H1 (cell line): ENCODE measurements at regions not wholly inside any gene's neighbourhood (a gene's known extent, or its start where the extent isn't known, plus 50 kb on each side); places are given as distances from the start of the nearest gene placed in this dataset.

Source experiments
- CTCF ChIA-PET: fragments of 300-600 bp; sonication (Branson Sonifier 250); formaldehyde crosslinking; loops from one replicate; lab custom pipeline; 2021; ENCODE audit not compliant: partially characterized antibody; lab: Charles Lee
- POLR2A ChIA-PET: fragments of 300-600 bp; sonication (Branson Sonifier 250); formaldehyde crosslinking; loops from one replicate; lab custom pipeline; 2021; ENCODE audit warnings: inconsistent platforms; ENCODE audit not compliant: partially characterized antibody; lab: Charles Lee
- DNase-seq, 2 experiments: peaks; one replicate each; pipeline versions ENCODE4 v3.0.0 to v3.0.0-alpha.2; 2010 to 2022; ENCODE audit warnings: low spot score in 2 of 2, low read depth in 1 of 2, mixed read lengths in 1 of 2
- FAIRE-seq: peaks from 2 replicates; lab custom pipeline; 2011; peaks lifted over from hg19 to GRCh38; lab: Jason Lieb, UNC
- H2AFZ ChIP-seq: 2 replicates; pipeline ENCODE4 v1.8.1; 2012; ENCODE audit warnings: low read length, inconsistent platforms
- H2AK5ac ChIP-seq: 2 replicates; pipeline ENCODE4 v1.6.1; 2013; ENCODE audit warnings: low read depth, low read length
- H2BK120ac ChIP-seq: replicated peaks from 2 replicates; pipeline ENCODE3; 2013; ENCODE audit warnings: low read depth, low read length, inconsistent platforms
- H2BK12ac ChIP-seq: 2 replicates; pipeline ENCODE4 v1.6.1; 2013; ENCODE audit warnings: low read depth, low read length
- H2BK15ac ChIP-seq: 2 replicates; pipeline ENCODE4 v1.6.1; 2013; ENCODE audit warnings: low read length
- H2BK20ac ChIP-seq: 2 replicates; pipeline ENCODE4 v1.6.1; 2013; ENCODE audit warnings: low read length
- H2BK5ac ChIP-seq: 2 replicates; pipeline ENCODE4 v1.6.1; 2013; ENCODE audit warnings: low read depth, low read length
- H3K14ac ChIP-seq: 2 replicates; pipeline ENCODE4 v1.6.1; 2013; ENCODE audit warnings: inconsistent platforms; ENCODE audit not compliant: insufficient read length
- H3K18ac ChIP-seq: 2 replicates; pipeline ENCODE4 v1.6.1; 2013; ENCODE audit warnings: low read length; ENCODE audit errors: extremely low read depth
- H3K23ac ChIP-seq: 2 replicates; pipeline ENCODE4 v1.6.1; 2013; ENCODE audit warnings: inconsistent platforms; ENCODE audit not compliant: insufficient read length
- H3K23me2 ChIP-seq: 2 replicates; pipeline ENCODE4 v1.6.1; 2013; ENCODE audit warnings: low read depth, low read length
- H3K27ac ChIP-seq: 2 replicates; pipeline ENCODE4 v1.6.1; 2011; ENCODE audit warnings: low read depth, low read length, inconsistent platforms
- H3K27me3 ChIP-seq, 4 experiments: replicated peaks in 1 of 4; 1 replicate in 1 of 4; 2 replicates in 3 of 4; pipeline versions ENCODE4 v1.6.1 to v1.8.1; 2011 to 2013; ENCODE audit warnings: low read length in 3 of 4, mild to moderate bottlenecking in 3 of 4, inconsistent platforms in 2 of 4, mixed read lengths in 2 of 4, moderate library complexity in 1 of 4; ENCODE audit not compliant: control insufficient read depth in 3 of 4, insufficient read depth in 3 of 4; ENCODE audit errors: extremely low read depth in 1 of 4
- H3K36me3 ChIP-seq, 4 experiments: 2 replicates each; pipeline versions ENCODE4 v1.6.1 to v1.8.1; 2011 to 2013; ENCODE audit warnings: mild to moderate bottlenecking in 4 of 4, low read length in 3 of 4, moderate library complexity in 2 of 4, control low read depth in 1 of 4, inconsistent platforms in 1 of 4; ENCODE audit not compliant: insufficient read depth in 4 of 4, control insufficient read depth in 2 of 4
- H3K4ac ChIP-seq: replicated peaks from 2 replicates; pipeline ENCODE3; 2013; ENCODE audit warnings: low read length, low read depth, mixed read lengths, inconsistent platforms; ENCODE audit not compliant: insufficient read length
- H3K4me1 ChIP-seq, 4 experiments: replicated peaks in 1 of 4; 1 replicate in 1 of 4; 2 replicates in 3 of 4; pipeline versions ENCODE4 v1.6.1 to v1.8.1; 2011 to 2013; ENCODE audit warnings: low read length in 3 of 4, inconsistent platforms in 2 of 4, mixed read lengths in 1 of 4; ENCODE audit not compliant: insufficient read depth in 4 of 4, control insufficient read depth in 3 of 4
- H3K4me2 ChIP-seq, 2 experiments: 2 replicates each; pipeline versions ENCODE4 v1.6.1 to v1.8.1; 2011 to 2013; ENCODE audit warnings: low read depth in 2 of 2, low read length in 2 of 2, control low read depth in 1 of 2, inconsistent platforms in 1 of 2, mild to moderate bottlenecking in 1 of 2; ENCODE audit not compliant: insufficient read depth in 1 of 2
- H3K4me3 ChIP-seq, 4 experiments: fragments of 200-600, 300-600 bp in 1 of 4; sonication (generic), shearing (Covaris generic), sonication (Bioruptor Twin) in 1 of 4; 2 replicates each; pipeline versions ENCODE4 v1.5.1 to v1.8.1; 2011 to 2016; ENCODE audit warnings: low read length in 4 of 4, low read depth in 3 of 4, control low read depth in 2 of 4, inconsistent platforms in 2 of 4, mild to moderate bottlenecking in 2 of 4, mixed read lengths in 1 of 4, moderate library complexity in 1 of 4; ENCODE audit not compliant: insufficient read depth in 2 of 4; ENCODE audit errors: extremely low read depth in 1 of 4
- H3K56ac ChIP-seq: replicated peaks from 2 replicates; pipeline ENCODE3; 2013; ENCODE audit warnings: low read depth, mild to moderate bottlenecking, mixed read lengths, low read length, inconsistent platforms; ENCODE audit not compliant: insufficient read length
- H3K79me1 ChIP-seq: 2 replicates; pipeline ENCODE4 v1.6.1; 2013; ENCODE audit warnings: low read depth, low read length, control low read depth
- H3K79me2 ChIP-seq, 2 experiments: 2 replicates each; pipeline versions ENCODE4 v1.6.1 to v1.8.1; 2012 to 2013; ENCODE audit warnings: low read length in 2 of 2, mild to moderate bottlenecking in 2 of 2, inconsistent platforms in 1 of 2; ENCODE audit not compliant: insufficient read depth in 2 of 2, control insufficient read depth in 1 of 2
- H3K9ac ChIP-seq, 4 experiments: replicated peaks in 1 of 4; 1 replicate in 1 of 4; 2 replicates in 3 of 4; pipeline versions ENCODE4 v1.6.1 to v1.8.1; 2011 to 2013; ENCODE audit warnings: low read depth in 3 of 4, low read length in 3 of 4, control low read depth in 2 of 4, mild to moderate bottlenecking in 2 of 4, moderate library complexity in 2 of 4, inconsistent platforms in 1 of 4; ENCODE audit errors: extremely low read depth in 1 of 4
- H3K9me3 ChIP-seq, 2 experiments: 2 replicates each; pipeline versions ENCODE4 v1.6.1 to v1.8.1; 2012 to 2013; ENCODE audit warnings: mild to moderate bottlenecking in 2 of 2, moderate library complexity in 2 of 2, control low read depth in 1 of 2, inconsistent platforms in 1 of 2, low read depth in 1 of 2, low read length in 1 of 2, mixed read lengths in 1 of 2; ENCODE audit not compliant: insufficient read depth in 2 of 2
- H4K20me1 ChIP-seq, 2 experiments: replicated peaks in 1 of 2; 2 replicates each; pipeline versions ENCODE3 to v1.8.1; 2011 to 2013; ENCODE audit warnings: inconsistent platforms in 2 of 2, low read length in 2 of 2, mild to moderate bottlenecking in 1 of 2; ENCODE audit not compliant: insufficient read depth in 2 of 2, control insufficient read depth in 1 of 2
- H4K5ac ChIP-seq: 2 replicates; pipeline ENCODE4 v1.6.1; 2013; ENCODE audit warnings: low read length, low read depth, mixed read lengths, inconsistent platforms; ENCODE audit not compliant: insufficient read length
- H4K8ac ChIP-seq: 2 replicates; pipeline ENCODE4 v1.8.0; 2013; ENCODE audit warnings: mild to moderate bottlenecking, moderate library complexity, low read length, inconsistent platforms; ENCODE audit not compliant: insufficient read depth; ENCODE audit errors: extremely low read depth
- H4K91ac ChIP-seq: replicated peaks from 2 replicates; pipeline ENCODE3; 2013; ENCODE audit warnings: low read length, mixed read lengths, inconsistent platforms; ENCODE audit not compliant: insufficient read length
- HDAC2 ChIP-seq, 2 experiments: fragments of 300-600 bp in 1 of 2; sonication (generic) in 1 of 2; IDR thresholded peaks; 2 replicates each; pipeline ENCODE4 v1.6.1; 2011 to 2012; ENCODE audit warnings: low read depth in 2 of 2, low read length in 2 of 2, mild to moderate bottlenecking in 2 of 2, moderate library complexity in 2 of 2, borderline replicate concordance in 1 of 2, inconsistent platforms in 1 of 2
- SP1 ChIP-seq: IDR thresholded peaks from 2 replicates; pipeline ENCODE4 v1.6.1; 2011; ENCODE audit warnings: low read depth, low read length
- WGBS, 2 experiments: shearing (Covaris generic) in 1 of 2; methylation state at CpG; one replicate each; pipeline versions ENCODE4 v1.1.6 to v1.1.7; 2013 to 2015; ENCODE audit warnings: low lambda C conversion rate in 2 of 2, mixed read lengths in 2 of 2, inconsistent platforms in 1 of 2, low coverage in 1 of 2, missing lambda C conversion rate in 1 of 2; ENCODE audit not compliant: insufficient replicate concordance in 2 of 2, insufficient coverage in 1 of 2, insufficient read length in 1 of 2; ENCODE audit errors: extremely low coverage in 1 of 2, missing lambda C conversion rate in 1 of 2; 5-methylcytosine and 5-hydroxymethylcytosine counted together

DNA sequence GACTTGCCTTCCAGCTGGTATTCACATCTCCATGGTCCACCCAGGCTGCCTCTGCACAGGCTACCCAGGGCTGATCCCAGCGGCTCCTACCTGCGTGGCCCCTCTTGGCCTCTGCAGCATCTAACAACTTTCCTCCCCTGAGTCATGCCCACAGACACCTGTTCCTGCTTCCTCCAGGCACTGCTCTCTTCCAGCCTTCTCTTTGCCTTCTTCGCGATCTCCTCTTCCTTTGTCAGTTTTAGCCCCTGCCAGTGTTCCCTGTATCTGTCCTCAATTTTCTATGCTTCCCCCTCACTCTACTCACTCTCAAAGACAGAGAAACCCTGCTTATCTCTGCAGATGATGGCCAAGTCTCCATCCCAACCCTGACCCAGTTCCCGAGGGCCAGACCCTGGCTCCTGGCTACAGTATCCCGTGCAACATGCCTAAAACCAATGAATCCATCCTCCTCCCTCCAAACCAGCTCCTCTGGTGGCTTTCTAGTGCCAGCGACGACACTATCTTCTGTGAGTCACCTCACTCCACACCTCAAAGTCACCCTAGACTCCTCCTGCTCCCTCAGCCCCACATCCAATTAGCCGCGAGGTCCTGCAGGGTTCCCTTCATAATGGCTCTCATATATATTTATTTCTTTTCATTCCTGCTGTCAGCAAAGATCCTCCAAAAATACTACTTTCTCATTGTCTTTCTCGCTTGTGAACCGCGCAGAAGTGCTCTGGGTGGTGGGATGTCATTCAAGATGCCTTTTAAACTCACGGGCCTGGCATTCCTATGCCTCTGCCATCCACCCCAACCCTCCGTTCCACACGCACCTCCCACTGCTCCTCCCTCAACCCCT lies 259.2 kb downstream of the TOMM20 start:
- no peak overlapping the region for H3K18ac ChIP-seq
- FAIRE-seq (no peak), DNase-seq (no peak)
- no peak for TF ChIP-seq SP1
- TF ChIP-seq HDAC2 (IDR thresholded peaks at IDR 0.05; ENCODE audit: borderline replicate concordance in 1 of 2, low read depth in 2 of 2, low read length in 2 of 2), result no peak
- H3K14ac ChIP-seq, result no peak overlapping the region
- H3K36me3 ChIP-seq, result no peaks in the 10 kb centered on the region
- 94% methylated on average over 16 of the region's 16 CpGs; no CpG with 5 or more reads in 1 of the 2 experiments for WGBS, 2 experiments
- no peak overlapping the region for H3K23ac ChIP-seq
- peak overlapping the region; percentile 18 for H4K5ac ChIP-seq
- H2BK5ac ChIP-seq, result no peak overlapping the region
- CTCF ChIA-PET, result interaction anchor here (1.0 to 1.5 kb wide), 2 partner anchors 12 to 215 kb away, joined by 3 to 4 read pairs; no protein-coding TSS in a partner anchor
- H3K4me1 ChIP-seq, result no peaks in the 10 kb centered on the region; a peak in 1 of 7 replicates
- H3K9me3 ChIP-seq, result peaks cover 0 to 3% of the 10 kb centered on the region in 2 experiments; a peak in 1 of 4 replicates
- no peaks in the 10 kb centered on the region for H3K23me2 ChIP-seq
- H3K79me2 ChIP-seq, result no peaks in the 10 kb centered on the region
- no peak overlapping the region for H3K4ac ChIP-seq
- H2AFZ ChIP-seq, result no peak overlapping the region
- POLR2A ChIA-PET, result no interaction called here
- H2BK15ac ChIP-seq, result no peak overlapping the region
- H4K8ac ChIP-seq, result no peak overlapping the region
- no peak overlapping the region for H4K91ac ChIP-seq
- no peak overlapping the region for H2AK5ac ChIP-seq
- no peak overlapping the region for H3K4me3 ChIP-seq
- no peaks in the 10 kb centered on the region for H4K20me1 ChIP-seq
- no peaks in the 10 kb centered on the region for H3K27me3 ChIP-seq
- H3K27ac ChIP-seq, result no peak overlapping the region
- H2BK20ac ChIP-seq, result no peak overlapping the region
- H2BK12ac ChIP-seq, result no peak overlapping the region
- H3K56ac ChIP-seq, result no peak overlapping the region
- no peak overlapping the region for H3K4me2 ChIP-seq
- H3K79me1 ChIP-seq, result no peaks in the 10 kb centered on the region
- no peak overlapping the region for H3K9ac ChIP-seq
- H2BK120ac ChIP-seq, result no peak overlapping the region
